ENCODE measurements at regions not wholly inside any gene's neighbourhood (a gene's known extent, or its start where the extent isn't known, plus 50 kb on each side); places are given as distances from the start of the nearest gene placed in this dataset.

GRCh38 chr1:81681114-81681513 lies 119.6 kb upstream of the ADGRL2 start:
- TF ChIP-seq, protein P1, sequence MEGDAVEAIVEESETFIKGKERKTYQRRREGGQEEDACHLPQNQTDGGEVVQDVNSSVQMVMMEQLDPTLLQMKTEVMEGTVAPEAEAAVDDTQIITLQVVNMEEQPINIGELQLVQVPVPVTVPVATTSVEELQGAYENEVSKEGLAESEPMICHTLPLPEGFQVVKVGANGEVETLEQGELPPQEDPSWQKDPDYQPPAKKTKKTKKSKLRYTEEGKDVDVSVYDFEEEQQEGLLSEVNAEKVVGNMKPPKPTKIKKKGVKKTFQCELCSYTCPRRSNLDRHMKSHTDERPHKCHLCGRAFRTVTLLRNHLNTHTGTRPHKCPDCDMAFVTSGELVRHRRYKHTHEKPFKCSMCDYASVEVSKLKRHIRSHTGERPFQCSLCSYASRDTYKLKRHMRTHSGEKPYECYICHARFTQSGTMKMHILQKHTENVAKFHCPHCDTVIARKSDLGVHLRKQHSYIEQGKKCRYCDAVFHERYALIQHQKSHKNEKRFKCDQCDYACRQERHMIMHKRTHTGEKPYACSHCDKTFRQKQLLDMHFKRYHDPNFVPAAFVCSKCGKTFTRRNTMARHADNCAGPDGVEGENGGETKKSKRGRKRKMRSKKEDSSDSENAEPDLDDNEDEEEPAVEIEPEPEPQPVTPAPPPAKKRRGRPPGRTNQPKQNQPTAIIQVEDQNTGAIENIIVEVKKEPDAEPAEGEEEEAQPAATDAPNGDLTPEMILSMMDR (IDR thresholded peaks at IDR 0.05; ENCODE audit: insufficient read depth, low read length): no peak
- no peak for TF ChIP-seq SPI1 (IDR thresholded peaks at IDR 0.05; ENCODE audit: borderline replicate concordance, low read depth)
- no peak for TF ChIP-seq POLR2AphosphoS5 (IDR thresholded peaks at IDR 0.05; ENCODE audit: low read depth)
- TF ChIP-seq, protein P2, sequence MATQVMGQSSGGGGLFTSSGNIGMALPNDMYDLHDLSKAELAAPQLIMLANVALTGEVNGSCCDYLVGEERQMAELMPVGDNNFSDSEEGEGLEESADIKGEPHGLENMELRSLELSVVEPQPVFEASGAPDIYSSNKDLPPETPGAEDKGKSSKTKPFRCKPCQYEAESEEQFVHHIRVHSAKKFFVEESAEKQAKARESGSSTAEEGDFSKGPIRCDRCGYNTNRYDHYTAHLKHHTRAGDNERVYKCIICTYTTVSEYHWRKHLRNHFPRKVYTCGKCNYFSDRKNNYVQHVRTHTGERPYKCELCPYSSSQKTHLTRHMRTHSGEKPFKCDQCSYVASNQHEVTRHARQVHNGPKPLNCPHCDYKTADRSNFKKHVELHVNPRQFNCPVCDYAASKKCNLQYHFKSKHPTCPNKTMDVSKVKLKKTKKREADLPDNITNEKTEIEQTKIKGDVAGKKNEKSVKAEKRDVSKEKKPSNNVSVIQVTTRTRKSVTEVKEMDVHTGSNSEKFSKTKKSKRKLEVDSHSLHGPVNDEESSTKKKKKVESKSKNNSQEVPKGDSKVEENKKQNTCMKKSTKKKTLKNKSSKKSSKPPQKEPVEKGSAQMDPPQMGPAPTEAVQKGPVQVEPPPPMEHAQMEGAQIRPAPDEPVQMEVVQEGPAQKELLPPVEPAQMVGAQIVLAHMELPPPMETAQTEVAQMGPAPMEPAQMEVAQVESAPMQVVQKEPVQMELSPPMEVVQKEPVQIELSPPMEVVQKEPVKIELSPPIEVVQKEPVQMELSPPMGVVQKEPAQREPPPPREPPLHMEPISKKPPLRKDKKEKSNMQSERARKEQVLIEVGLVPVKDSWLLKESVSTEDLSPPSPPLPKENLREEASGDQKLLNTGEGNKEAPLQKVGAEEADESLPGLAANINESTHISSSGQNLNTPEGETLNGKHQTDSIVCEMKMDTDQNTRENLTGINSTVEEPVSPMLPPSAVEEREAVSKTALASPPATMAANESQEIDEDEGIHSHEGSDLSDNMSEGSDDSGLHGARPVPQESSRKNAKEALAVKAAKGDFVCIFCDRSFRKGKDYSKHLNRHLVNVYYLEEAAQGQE (IDR thresholded peaks at IDR 0.05; ENCODE audit: insufficient replicate concordance, low read depth): no peak
